ENCODE measurements at regions not wholly inside any gene's neighbourhood (a gene's known extent, or its start where the extent isn't known, plus 50 kb on each side); places are given as distances from the start of the nearest gene placed in this dataset.
"Not testable (repeated sequence)": the region's sequence is repeated elsewhere in the genome, so short reads cannot be mapped to it uniquely, and the experiment has no call there.

DNA sequence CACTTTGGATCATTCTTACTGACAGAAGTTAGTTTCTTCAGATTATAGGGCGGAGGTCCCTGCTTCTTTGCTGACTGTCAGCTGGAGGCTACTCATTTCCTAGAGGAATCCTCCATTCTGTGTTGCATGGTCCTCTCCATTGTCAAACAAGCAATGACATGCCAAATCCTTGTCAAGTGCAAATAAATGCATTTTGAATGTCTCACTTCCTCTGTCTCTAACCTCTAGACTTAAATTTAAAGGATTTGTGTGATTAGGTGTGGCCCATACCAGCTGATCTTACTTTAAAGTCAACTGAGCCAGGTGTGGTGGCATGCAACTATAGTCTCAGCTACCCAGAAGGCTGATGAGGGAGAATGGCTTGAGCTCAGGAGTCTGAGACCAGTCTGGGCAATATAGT lies 458.4 kb upstream of the CCDC179 start:
- Mint-ChIP-seq H3K27ac (no peak overlapping the region), H3K4me1 (no peaks in the 10 kb centered on the region), H3K9me3 (peaks cover 36% of the 10 kb centered on the region), H3K36me3 (peaks cover 7% of the 10 kb centered on the region), H3K27me3 (ENCODE audit: low read depth) (no peaks in the 10 kb centered on the region), H3K4me3 (no peak overlapping the region)
- DNase-seq (ENCODE audit: low spot score in 2 of 2, unreplicated experiment in 2 of 2), result no peak
- no peak for TF ChIP-seq CTCF (IDR thresholded peaks at IDR 0.05; ENCODE audit: unreplicated experiment)

GRCh38 chr11:23320131-23320530 lies 459.9 kb upstream of the CCDC179 start:
- Mint-ChIP-seq H3K4me3 (no peak overlapping the region), H3K36me3 (peaks cover 7% of the 10 kb centered on the region), H3K4me1 (no peaks in the 10 kb centered on the region), H3K9me3 (peaks cover 46% of the 10 kb centered on the region), H3K27ac (no peak overlapping the region), H3K27me3 (ENCODE audit: low read depth) (no peaks in the 10 kb centered on the region)
- no peak for TF ChIP-seq CTCF (IDR thresholded peaks at IDR 0.05; ENCODE audit: unreplicated experiment)
- no peak for DNase-seq (ENCODE audit: low spot score in 2 of 2, unreplicated experiment in 2 of 2)

DNA sequence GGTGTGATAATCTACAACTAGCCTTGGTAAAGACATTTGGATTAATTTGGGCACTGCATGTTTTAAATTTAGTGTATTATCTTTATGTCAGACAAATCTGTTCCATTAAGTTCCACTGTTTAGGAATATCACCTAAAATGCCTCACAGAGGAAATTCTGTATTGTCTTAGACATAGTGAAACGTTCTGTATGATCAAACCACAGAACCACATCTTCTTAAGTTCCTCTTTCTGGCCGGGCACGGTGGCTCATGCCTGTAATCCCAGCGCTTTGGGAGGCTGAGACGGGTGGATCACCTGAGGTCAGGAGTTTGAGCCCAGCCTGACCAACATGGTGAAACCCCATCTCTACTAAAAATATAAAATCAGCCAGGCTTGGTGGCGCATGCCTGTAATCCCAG lies 475.3 kb upstream of the CCDC179 start:
- H3K36me3 Mint-ChIP-seq; DNase-seq (ENCODE audit: low spot score in 2 of 2, unreplicated experiment in 2 of 2); H3K4me1 Mint-ChIP-seq; H3K9me3 Mint-ChIP-seq; H3K27me3 Mint-ChIP-seq (ENCODE audit: low read depth); H3K27ac Mint-ChIP-seq; H3K4me3 Mint-ChIP-seq: not testable (repeated sequence)

GRCh38 chr11:23336961-23337360 lies 476.7 kb upstream of the CCDC179 start:
- DNase-seq (ENCODE audit: low spot score in 2 of 2, unreplicated experiment in 2 of 2), result no peak
- Mint-ChIP-seq H3K4me1 (peaks cover 6% of the 10 kb centered on the region), H3K4me3 (no peak overlapping the region), H3K36me3 (no peaks in the 10 kb centered on the region), H3K27me3 (ENCODE audit: low read depth) (no peaks in the 10 kb centered on the region), H3K27ac (peak overlapping the region; percentile 26), H3K9me3 (no peaks in the 10 kb centered on the region)
- TF ChIP-seq CTCF (IDR thresholded peaks at IDR 0.05; ENCODE audit: unreplicated experiment), result no peak

- Mint-ChIP-seq H3K36me3 (peaks cover 3% of the 10 kb centered on the region), H3K27ac (no peak overlapping the region), H3K4me3 (no peak overlapping the region), H3K4me1 (peaks cover 8% of the 10 kb centered on the region), H3K9me3 (peaks cover 18% of the 10 kb centered on the region), H3K27me3 (ENCODE audit: low read depth) (no peaks in the 10 kb centered on the region)
- no peak for DNase-seq (ENCODE audit: low spot score in 2 of 2, unreplicated experiment in 2 of 2)
- TF ChIP-seq CTCF (IDR thresholded peaks at IDR 0.05; ENCODE audit: unreplicated experiment), result no peak
Observed at GRCh38 chr11:23353611-23354010, 493.3 kb upstream of the CCDC179 start.

GRCh38 chr11:23359297-23359696 lies 499.0 kb upstream of the CCDC179 start:
- Mint-ChIP-seq H3K27ac (peak overlapping the region; percentile 88), H3K27me3 (ENCODE audit: low read depth) (no peaks in the 10 kb centered on the region), H3K36me3 (no peaks in the 10 kb centered on the region), H3K4me1 (peaks cover 28% of the 10 kb centered on the region), H3K9me3 (peaks cover 10% of the 10 kb centered on the region), H3K4me3 (no peak overlapping the region)
- no peak for DNase-seq (ENCODE audit: low spot score in 2 of 2, unreplicated experiment in 2 of 2)
- no peak for TF ChIP-seq CTCF (IDR thresholded peaks at IDR 0.05; ENCODE audit: unreplicated experiment)
